SK-N-SH (cell line): ENCODE measurements at regions not wholly inside any gene's neighbourhood (a gene's known extent, or its start where the extent isn't known, plus 50 kb on each side); places are given as distances from the start of the nearest gene placed in this dataset.

Experiments used
- CTCF ChIA-PET: fragments of 300-600, 350-600 bp; formaldehyde crosslinking; extraction: SDS; loops from one replicate; lab custom pipeline; 2021; lab: Yijun Ruan, JAX
- POLR2A ChIA-PET: fragments of 350-600 bp; sonication (Branson Sonifier 250); formaldehyde crosslinking; extraction: SDS; loops from one replicate; lab custom pipeline; 2020; ENCODE audit warnings: antibody characterized with exemption, inconsistent platforms; lab: Yijun Ruan, JAX
- DNase-seq: peaks from one replicate; pipeline ENCODE4 v3.0.0; 2012
- H2AFZ ChIP-seq: fragments of 200-600 bp; sonication (generic); 2 replicates; pipeline ENCODE4 v1.8.1; 2016; ENCODE audit warnings: antibody characterized with exemption, mild to moderate bottlenecking, low read depth
- H3F3A ChIP-seq: fragments of 200-600 bp; sonication (generic); replicated peaks from 2 replicates; pipeline ENCODE3; 2016; ENCODE audit warnings: antibody characterized with exemption, mild to moderate bottlenecking; ENCODE audit not compliant: insufficient read depth
- H3K27ac ChIP-seq, 2 experiments: fragments of 200-500 bp in 1 of 2; fragments of 200-600 bp in 1 of 2; sonication (Bioruptor generic) in 1 of 2; sonication (generic), shearing (Covaris generic) in 1 of 2; 2 replicates each; pipeline versions ENCODE4 v1.5.1 to v1.6.1; 2014 to 2016; ENCODE audit warnings: low read depth in 2 of 2, inconsistent platforms in 1 of 2, low read length in 1 of 2, mild to moderate bottlenecking in 1 of 2, mixed read lengths in 1 of 2
- H3K27me3 ChIP-seq: fragments of 200-600 bp; sonication (generic), shearing (Covaris generic); 2 replicates; pipeline ENCODE4 v1.6.1; 2016; ENCODE audit warnings: mixed run types; ENCODE audit not compliant: insufficient read depth
- H3K36me3 ChIP-seq, 2 experiments: fragments of 200-500 bp in 1 of 2; fragments of 200-600 bp in 1 of 2; sonication (Bioruptor generic) in 1 of 2; sonication (generic) in 1 of 2; replicated peaks in 1 of 2; 2 replicates each; pipeline versions ENCODE3 to v1.5.1; 2014 to 2016; ENCODE audit warnings: low read length in 1 of 2, mild to moderate bottlenecking in 1 of 2; ENCODE audit not compliant: insufficient read depth in 2 of 2, control insufficient read depth in 1 of 2
- H3K4me1 ChIP-seq, 2 experiments: fragments of 200-500 bp in 1 of 2; fragments of 200-600 bp in 1 of 2; sonication (Bioruptor generic) in 1 of 2; sonication (generic), shearing (Covaris generic) in 1 of 2; 2 replicates each; pipeline versions ENCODE4 v1.5.1 to v1.6.1; 2014 to 2016; ENCODE audit warnings: low read depth in 1 of 2, low read length in 1 of 2, mixed run types in 1 of 2; ENCODE audit not compliant: insufficient read depth in 2 of 2, control insufficient read depth in 1 of 2
- H3K4me2 ChIP-seq: fragments of 200-600 bp; sonication (generic), shearing (Covaris generic); 2 replicates; pipeline ENCODE4 v1.6.1; 2017; ENCODE audit warnings: mixed run types
- H3K4me3 ChIP-seq, 2 experiments: fragments of 200-500 bp in 1 of 2; fragments of 200-600 bp in 1 of 2; sonication (Bioruptor generic) in 1 of 2; sonication (generic), shearing (Covaris generic) in 1 of 2; 2 replicates each; pipeline versions ENCODE4 v1.5.1 to v1.8.1; 2014 to 2016; ENCODE audit warnings: low read depth in 2 of 2, inconsistent platforms in 1 of 2, low read length in 1 of 2, mild to moderate bottlenecking in 1 of 2, mixed read lengths in 1 of 2, moderate library complexity in 1 of 2
- H3K79me2 ChIP-seq: fragments of 200-600 bp; sonication (generic); 2 replicates; pipeline ENCODE4 v1.8.1; 2017; ENCODE audit warnings: mild to moderate bottlenecking; ENCODE audit not compliant: insufficient read depth
- H3K9ac ChIP-seq: fragments of 200-600 bp; sonication (generic); 2 replicates; pipeline ENCODE4 v1.6.1; 2017; ENCODE audit warnings: mixed run types
- H3K9me2 ChIP-seq: fragments of 200-600 bp; sonication (generic); 2 replicates; pipeline ENCODE4 v1.6.1; 2017; ENCODE audit warnings: mixed run types
- H3K9me3 ChIP-seq: fragments of 200-600 bp; sonication (generic); 2 replicates; pipeline ENCODE4 v1.6.1; 2017; ENCODE audit warnings: mixed run types, mild to moderate bottlenecking, moderate library complexity
- H4K20me1 ChIP-seq: fragments of 200-600 bp; sonication (generic); 2 replicates; pipeline ENCODE4 v1.6.1; 2017; ENCODE audit warnings: mild to moderate bottlenecking, mixed run types; ENCODE audit not compliant: insufficient read depth
- CHD2 ChIP-seq: fragments of 150-350 bp; IDR thresholded peaks from 2 replicates; pipeline ENCODE4 v1.6.1; 2018; ENCODE audit warnings: low read length; ENCODE audit not compliant: partially characterized antibody
- ELF1 ChIP-seq: IDR thresholded peaks from 2 replicates; pipeline ENCODE4 v1.4.0; 2012
- EP300 ChIP-seq, 2 experiments: IDR thresholded peaks; 2 replicates each; pipeline versions ENCODE4 v1.4.0 to v1.6.1; 2012; ENCODE audit warnings: borderline replicate concordance in 1 of 2, low read depth in 1 of 2, low read length in 1 of 2
- GATA2 ChIP-seq: sonication (generic); formaldehyde crosslinking; IDR thresholded peaks from 2 replicates; pipeline ENCODE4 v1.5.0; 2020; ENCODE audit warnings: mild to moderate bottlenecking, missing genetic modification reagents
- MAX ChIP-seq: IDR thresholded peaks from 2 replicates; pipeline ENCODE4 v1.4.0; 2012; ENCODE audit warnings: low read depth
- NRF1 ChIP-seq: IDR thresholded peaks from 2 replicates; pipeline ENCODE4 v1.6.1; 2012; ENCODE audit warnings: low read depth, mild to moderate bottlenecking, low read length
- RAD21 ChIP-seq: IDR thresholded peaks from 2 replicates; pipeline ENCODE4 v1.6.1; 2012; ENCODE audit warnings: mild to moderate bottlenecking, low read length
- REST ChIP-seq: IDR thresholded peaks from 2 replicates; pipeline ENCODE4 v1.6.1; 2012; ENCODE audit warnings: mild to moderate bottlenecking, low read depth, low read length, moderate library complexity
- RXRA ChIP-seq: IDR thresholded peaks from 2 replicates; pipeline ENCODE4 v1.4.0; 2012; ENCODE audit warnings: low read depth, mild to moderate bottlenecking, borderline replicate concordance
- TAF1 ChIP-seq: IDR thresholded peaks from 2 replicates; pipeline ENCODE4 v1.6.1; 2012; ENCODE audit warnings: low read depth, mild to moderate bottlenecking, low read length, moderate library complexity, borderline replicate concordance
- TCF12 ChIP-seq: IDR thresholded peaks from 2 replicates; pipeline ENCODE4 v1.4.0; 2012
- WGBS: methylation state at CpG from one replicate; pipeline ENCODE4 v1.1.6; 2017; ENCODE audit warnings: low lambda C conversion rate; 5-methylcytosine and 5-hydroxymethylcytosine counted together
- TF ChIP-seq, protein P1 (sequence below): fragments of 150-350 bp; IDR thresholded peaks from 2 replicates; pipeline ENCODE4 v1.6.1; 2016; ENCODE audit warnings: mild to moderate bottlenecking, low read depth, low read length

DNA sequence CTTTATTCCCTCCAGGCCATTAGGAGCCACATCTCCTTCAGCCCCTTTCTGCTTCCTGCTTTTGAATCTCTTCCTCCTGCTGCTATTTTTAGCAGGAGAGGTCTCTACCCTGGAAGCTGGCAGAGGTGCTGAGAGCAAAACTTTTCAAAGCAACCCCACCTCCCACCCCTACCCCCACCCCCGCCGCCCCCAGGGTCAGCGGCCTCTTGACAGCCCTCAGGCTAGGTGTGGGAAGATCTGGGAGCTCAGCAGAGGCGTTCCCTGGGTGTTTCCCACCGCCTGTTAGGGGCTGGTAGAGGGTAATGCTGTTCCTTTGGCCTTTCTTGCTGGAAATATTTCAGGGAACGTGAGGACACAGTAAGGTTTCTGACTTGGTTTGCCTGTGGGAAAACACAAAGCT is 112.5 kb upstream of the CACHD1 start:
- WGBS, result 25% methylated on average over 5 of the region's 6 CpGs
- no peaks in the 10 kb centered on the region for H3K36me3 ChIP-seq
- POLR2A ChIA-PET, result no interaction called here

GRCh38 chr1:64358692-64359091 is 111.2 kb upstream of the CACHD1 start:
- Histone ChIP-seq H3K4me3 (no peak overlapping the region), H3F3A (no peaks in the 10 kb centered on the region), H3K79me2 (no peaks in the 10 kb centered on the region), H2AFZ (no peak overlapping the region), H3K9ac (no peak overlapping the region), H3K27ac (no peak overlapping the region), H3K4me2 (no peak overlapping the region), H3K9me3 (no peaks in the 10 kb centered on the region), H3K27me3 (no peaks in the 10 kb centered on the region), H3K9me2 (no peaks in the 10 kb centered on the region)
- ChIA-PET CTCF (interaction anchor here (0.7 kb wide), 1 partner anchor 13 kb away, joined by 3 read pairs; no protein-coding TSS in a partner anchor), POLR2A (no interaction called here)
- WGBS, result 60% methylated on average over 5 of the region's 5 CpGs
- no peak for DNase-seq
- no peak for TF ChIP-seq RXRA
- TF ChIP-seq, protein P1, sequence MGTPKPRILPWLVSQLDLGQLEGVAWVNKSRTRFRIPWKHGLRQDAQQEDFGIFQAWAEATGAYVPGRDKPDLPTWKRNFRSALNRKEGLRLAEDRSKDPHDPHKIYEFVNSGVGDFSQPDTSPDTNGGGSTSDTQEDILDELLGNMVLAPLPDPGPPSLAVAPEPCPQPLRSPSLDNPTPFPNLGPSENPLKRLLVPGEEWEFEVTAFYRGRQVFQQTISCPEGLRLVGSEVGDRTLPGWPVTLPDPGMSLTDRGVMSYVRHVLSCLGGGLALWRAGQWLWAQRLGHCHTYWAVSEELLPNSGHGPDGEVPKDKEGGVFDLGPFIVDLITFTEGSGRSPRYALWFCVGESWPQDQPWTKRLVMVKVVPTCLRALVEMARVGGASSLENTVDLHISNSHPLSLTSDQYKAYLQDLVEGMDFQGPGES, result no peak
- TF ChIP-seq MAX, result no peak
- no peak for TF ChIP-seq TAF1
- no peak for TF ChIP-seq TCF12
- TF ChIP-seq REST, result no peak
- TF ChIP-seq ELF1, result no peak
- TF ChIP-seq RAD21, result no peak
- no peak for TF ChIP-seq NRF1
- TF ChIP-seq, all 33 proteins: peak for 0
- Histone ChIP-seq H3K36me3 (no peaks in the 10 kb centered on the region), H4K20me1 (no peaks in the 10 kb centered on the region), H3K4me1 (no peaks in the 10 kb centered on the region; a peak in 1 of 4 replicates)

More for the DNA sequence above, 112.5 kb upstream of the CACHD1 start:
- no peaks in the 10 kb centered on the region for H3K27me3 ChIP-seq
- no peaks in the 10 kb centered on the region for H3K9me3 ChIP-seq
- H3K4me3 ChIP-seq, result no peak overlapping the region
- no peak overlapping the region for H3K27ac ChIP-seq
- CTCF ChIA-PET, result interaction anchor here (0.6 kb wide), 1 partner anchor 75 kb away, joined by 3 read pairs; no protein-coding TSS in a partner anchor
- H3K4me1 ChIP-seq, result no peaks in the 10 kb centered on the region
- TF ChIP-seq GATA2, result no peak
- TF ChIP-seq EP300 (IDR thresholded peaks at IDR 0.05; ENCODE audit: borderline replicate concordance in 1 of 2, low read depth in 1 of 2, low read length in 1 of 2), result no peak
- no peak for TF ChIP-seq CHD2
- TF ChIP-seq MAX, result no peak
- H4K20me1 ChIP-seq, result no peaks in the 10 kb centered on the region
- H3F3A ChIP-seq, result no peaks in the 10 kb centered on the region
- H3K79me2 ChIP-seq, result no peaks in the 10 kb centered on the region
- H3K9ac ChIP-seq, result no peak overlapping the region
- no peaks in the 10 kb centered on the region for H3K9me2 ChIP-seq
- H3K4me2 ChIP-seq, result no peak overlapping the region
- H2AFZ ChIP-seq, result no peak overlapping the region
- DNase-seq, result no peak
